ENCODE measurements at regions not wholly inside any gene's neighbourhood (a gene's known extent, or its start where the extent isn't known, plus 50 kb on each side); places are given as distances from the start of the nearest gene placed in this dataset.

- Mint-ChIP-seq H3K36me3 (ENCODE audit: low read depth, unreplicated experiment) (no peaks in the 10 kb centered on the region), H3K4me3 (ENCODE audit: unreplicated experiment) (no peak overlapping the region), H3K27ac (ENCODE audit: unreplicated experiment) (no peak overlapping the region), H3K9me3 (ENCODE audit: unreplicated experiment) (no peaks in the 10 kb centered on the region), H3K4me1 (ENCODE audit: unreplicated experiment) (peaks cover 6% of the 10 kb centered on the region), H3K27me3 (ENCODE audit: unreplicated experiment) (peaks cover 2% of the 10 kb centered on the region)
- no peak for TF ChIP-seq CTCF (IDR thresholded peaks at IDR 0.05; ENCODE audit: unreplicated experiment)
- DNase-seq (ENCODE audit: low spot score), result no peak
These were observed 207.1 kb downstream of the HERPUD2 start for GRCh38 chr7:35487841-35488240.

GRCh38 chr7:35487402-35487801 is 207.5 kb downstream of the HERPUD2 start:
- no peak for DNase-seq (ENCODE audit: low spot score)
- Mint-ChIP-seq H3K27me3 (ENCODE audit: unreplicated experiment) (no peaks in the 10 kb centered on the region), H3K4me1 (ENCODE audit: unreplicated experiment) (peaks cover 7% of the 10 kb centered on the region), H3K4me3 (ENCODE audit: unreplicated experiment) (no peak overlapping the region), H3K36me3 (ENCODE audit: low read depth, unreplicated experiment) (no peaks in the 10 kb centered on the region), H3K9me3 (ENCODE audit: unreplicated experiment) (no peaks in the 10 kb centered on the region), H3K27ac (ENCODE audit: unreplicated experiment) (no peak overlapping the region)
- TF ChIP-seq CTCF (IDR thresholded peaks at IDR 0.05; ENCODE audit: unreplicated experiment), result no peak

- Mint-ChIP-seq H3K9me3 (ENCODE audit: unreplicated experiment) (no peaks in the 10 kb centered on the region), H3K27ac (ENCODE audit: unreplicated experiment) (no peak overlapping the region), H3K4me3 (ENCODE audit: unreplicated experiment) (no peak overlapping the region), H3K4me1 (ENCODE audit: unreplicated experiment) (peaks cover 15% of the 10 kb centered on the region), H3K36me3 (ENCODE audit: low read depth, unreplicated experiment) (no peaks in the 10 kb centered on the region), H3K27me3 (ENCODE audit: unreplicated experiment) (no peaks in the 10 kb centered on the region)
- TF ChIP-seq CTCF (IDR thresholded peaks at IDR 0.05; ENCODE audit: unreplicated experiment), result no peak
- no peak for DNase-seq (ENCODE audit: low spot score)
These were observed 209.5 kb downstream of the HERPUD2 start for GRCh38 chr7:35485436-35485835.

- Mint-ChIP-seq H3K4me1 (ENCODE audit: unreplicated experiment) (peaks cover 15% of the 10 kb centered on the region), H3K4me3 (ENCODE audit: unreplicated experiment) (no peak overlapping the region), H3K36me3 (ENCODE audit: low read depth, unreplicated experiment) (no peaks in the 10 kb centered on the region), H3K9me3 (ENCODE audit: unreplicated experiment) (no peaks in the 10 kb centered on the region), H3K27me3 (ENCODE audit: unreplicated experiment) (no peaks in the 10 kb centered on the region), H3K27ac (ENCODE audit: unreplicated experiment) (no peak overlapping the region)
- DNase-seq (ENCODE audit: low spot score), result no peak
- no peak for TF ChIP-seq CTCF (IDR thresholded peaks at IDR 0.05; ENCODE audit: unreplicated experiment)
These were observed 211.4 kb downstream of the HERPUD2 start for GRCh38 chr7:35483568-35483967.

- Mint-ChIP-seq H3K27ac (ENCODE audit: unreplicated experiment) (peak overlapping the region; percentile 21), H3K9me3 (ENCODE audit: unreplicated experiment) (no peaks in the 10 kb centered on the region), H3K36me3 (ENCODE audit: low read depth, unreplicated experiment) (no peaks in the 10 kb centered on the region), H3K27me3 (ENCODE audit: unreplicated experiment) (no peaks in the 10 kb centered on the region), H3K4me3 (ENCODE audit: unreplicated experiment) (no peak overlapping the region), H3K4me1 (ENCODE audit: unreplicated experiment) (peaks cover 15% of the 10 kb centered on the region)
- no peak for TF ChIP-seq CTCF (IDR thresholded peaks at IDR 0.05; ENCODE audit: unreplicated experiment)
- DNase-seq (ENCODE audit: low spot score), result no peak
These were observed 212.7 kb downstream of the HERPUD2 start for GRCh38 chr7:35482231-35482630.

Data from endothelial cell (in vitro differentiated cells).